GM10248 (cell line): ENCODE measurements at regions not wholly inside any gene's neighbourhood (a gene's known extent, or its start where the extent isn't known, plus 50 kb on each side); places are given as distances from the start of the nearest gene placed in this dataset.

Experiments used
- CTCF ChIA-PET: fragments of 300-600 bp; sonication (Branson Sonifier 250); formaldehyde crosslinking; extraction: SDS; loops from one replicate; lab custom pipeline; 2021; ENCODE audit warnings: antibody characterized with exemption; lab: Yijun Ruan, JAX
- POLR2A ChIA-PET: fragments of 350-650 bp; sonication (Branson Sonifier 250); formaldehyde crosslinking; extraction: SDS; loops from one replicate; lab custom pipeline; 2020; ENCODE audit warnings: antibody characterized with exemption; lab: Yijun Ruan, JAX
- DNase-seq: peaks from one replicate; pipeline ENCODE4 v3.0.0; 2012; ENCODE audit errors: extremely low spot score
- CTCF ChIP-seq: IDR thresholded peaks from 2 replicates; pipeline ENCODE4 v1.5.1; 2012; ENCODE audit warnings: mild to moderate bottlenecking, low read depth; ENCODE audit errors: extremely low read depth, missing control alignments, control extremely low read depth

- ChIA-PET CTCF (interaction anchor here (2.0 kb wide), 1 partner anchor 10 kb away, joined by 4 read pairs; no protein-coding TSS in a partner anchor), POLR2A (no interaction called here)
- DNase-seq = no peak
- no peak for TF ChIP-seq CTCF
These were observed 129.1 kb upstream of the LINC00305 start for GRCh38 chr18:64278026-64278425.

GRCh38 chr18:64276311-64277090, 127.6 kb upstream of the LINC00305 start:
- no peak for TF ChIP-seq CTCF
- DNase-seq = no peak
- ChIA-PET POLR2A (no interaction called here), CTCF (interaction anchor here (0.9 to 2.0 kb wide), 2 partner anchors 12 to 18 kb away, joined by 3 to 4 read pairs; no protein-coding TSS in a partner anchor)

- TF ChIP-seq CTCF = no peak
- no peak for DNase-seq
- POLR2A ChIA-PET = no interaction called here
- CTCF ChIA-PET = interaction anchor here (0.9 to 2.0 kb wide), 2 partner anchors 13 to 17 kb away, joined by 3 to 4 read pairs; no protein-coding TSS in a partner anchor
These were observed 126.9 kb upstream of the LINC00305 start for GRCh38 chr18:64275593-64276300.

DNA sequence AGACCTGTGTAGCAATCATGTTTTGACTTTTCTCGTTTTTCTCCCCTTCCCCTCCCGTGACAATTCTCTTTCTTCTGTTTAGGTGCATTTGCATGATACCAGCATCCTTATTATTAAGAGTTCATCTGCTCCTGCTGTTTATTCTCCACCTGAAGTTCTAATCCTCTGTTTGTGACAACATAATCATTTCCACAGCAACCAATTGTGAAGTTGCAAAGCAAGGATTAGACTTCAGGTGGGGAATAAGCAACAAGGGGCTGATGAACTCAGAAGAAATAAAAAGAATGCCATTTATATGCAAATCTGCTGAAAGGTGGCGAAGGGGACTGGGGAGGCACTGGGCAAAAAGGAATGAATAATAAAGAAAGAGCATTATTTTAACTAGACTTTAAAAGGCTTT, 124.8 kb upstream of the LINC00305 start:
- no peak for TF ChIP-seq CTCF
- no peak for DNase-seq
- CTCF ChIA-PET = no interaction called here
- POLR2A ChIA-PET = no interaction called here

DNA sequence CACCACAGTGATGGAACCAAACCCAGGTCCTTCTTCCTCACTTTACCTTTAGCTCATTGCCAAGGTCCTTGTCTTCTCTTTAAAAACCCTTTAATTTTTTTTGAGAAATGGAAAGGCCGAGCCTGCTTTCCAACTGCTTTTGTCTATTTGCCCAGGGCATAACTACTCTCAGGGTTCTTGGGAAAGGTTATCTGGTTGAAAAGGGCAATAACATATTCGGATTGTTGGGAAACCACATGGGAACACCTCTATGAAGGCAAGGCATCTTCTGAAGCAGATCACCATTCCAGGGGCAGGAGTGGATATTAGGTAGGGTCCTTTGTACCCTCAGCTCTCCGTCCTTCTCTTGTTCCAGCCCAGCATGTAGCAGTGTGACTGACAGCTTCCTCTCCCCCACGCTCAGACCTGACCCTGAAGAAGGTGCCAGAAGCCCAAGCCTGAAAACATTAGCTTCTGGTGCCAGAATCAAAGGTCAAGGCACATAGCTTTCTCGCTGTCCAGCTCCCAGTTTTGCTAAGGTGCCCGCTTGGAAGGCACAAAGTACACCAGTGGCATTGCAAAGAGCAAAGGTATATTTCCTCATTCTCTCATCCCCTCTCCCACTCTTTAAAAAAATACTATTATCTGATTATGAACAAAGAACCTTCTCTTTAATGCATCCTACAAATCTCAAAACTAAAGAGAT, 123.2 kb upstream of the LINC00305 start:
- TF ChIP-seq CTCF = no peak
- ChIA-PET POLR2A (no interaction called here), CTCF (interaction anchor here (1.1 to 1.8 kb wide), 5 partner anchors 15 to 138 kb away, joined by 3 to 5 read pairs (median 4); no protein-coding TSS in a partner anchor)
- no peak for DNase-seq

GRCh38 chr18:64271246-64271645, 122.4 kb upstream of the LINC00305 start:
- no peak for DNase-seq
- CTCF ChIA-PET = interaction anchor here (1.3 to 1.8 kb wide), 5 partner anchors 10 to 139 kb away, joined by 3 to 5 read pairs (median 5); no protein-coding TSS in a partner anchor
- TF ChIP-seq CTCF = no peak
- POLR2A ChIA-PET = no interaction called here
